ENCODE measurements at regions not wholly inside any gene's neighbourhood (a gene's known extent, or its start where the extent isn't known, plus 50 kb on each side); places are given as distances from the start of the nearest gene placed in this dataset.

GRCh38 chr1:238272145-238272544, 381.4 kb upstream of the ZP4 start:
- H3K27me3 ChIP-seq (ENCODE audit: control insufficient read depth in 2 of 2, insufficient read depth in 2 of 2, low read length in 2 of 2): no peaks in the 10 kb centered on the region
- ATAC-seq: no peak
- POLR2A ChIA-PET: no interaction called here
- no peaks in the 10 kb centered on the region for H3K36me3 ChIP-seq (ENCODE audit: control insufficient read depth, insufficient read depth, low read length)
- H3K27ac ChIP-seq (ENCODE audit: extremely low read depth, low read depth, low read length): no peak overlapping the region
- no peaks in the 10 kb centered on the region for H4K20me1 ChIP-seq (replicated peaks; ENCODE audit: control insufficient read depth, insufficient read depth, low read length)
- DNase-seq (ENCODE audit: extremely low read depth in 1 of 4, low spot score in 3 of 4): no peak
- no peak overlapping the region for H3K9ac ChIP-seq (ENCODE audit: insufficient read depth in 1 of 2, low read depth in 2 of 2, low read length in 2 of 2)
- H2AFZ ChIP-seq (ENCODE audit: low read depth, low read length): no peak overlapping the region
- TF ChIP-seq STAT5B (CRISPR knock-in tag; IDR thresholded peaks at IDR 0.05) (no peak), ZNF395 (CRISPR knock-in tag; IDR thresholded peaks at IDR 0.05) (no peak), FOXP4 (CRISPR knock-in tag; IDR thresholded peaks at IDR 0.05; ENCODE audit: borderline replicate concordance) (no peak), ZNF785 (CRISPR knock-in tag; IDR thresholded peaks at IDR 0.05) (no peak), CC2D1A (IDR thresholded peaks at IDR 0.05) (no peak), YBX1 (IDR thresholded peaks at IDR 0.05) (no peak)
- 2% methylated on average over 3 of the region's 3 CpGs for WGBS (ENCODE audit: insufficient coverage, low coverage, missing lambda C conversion rate)
- CTCF ChIA-PET (ENCODE audit: low intra/inter-chr PET ratio): no interaction called here
- intact Hi-C loops (cut with micrococcal nuclease): no loop called here
- no peaks in the 10 kb centered on the region for H3K4me1 ChIP-seq (replicated peaks in 1 of 2; ENCODE audit: control insufficient read depth in 2 of 2, insufficient read depth in 2 of 2, low read length in 2 of 2)
- no peaks in the 10 kb centered on the region for H3K79me2 ChIP-seq (ENCODE audit: control insufficient read depth, insufficient read depth, low read length)
- no TSS peak for BruUV-seq (replicated peaks)
- H3K9me3 ChIP-seq (replicated peaks; ENCODE audit: control insufficient read depth, insufficient read depth, low read depth, low read length): peaks cover 4% of the 10 kb centered on the region; the same call in 1 of the 2 replicates
- no peak overlapping the region for H3K4me3 ChIP-seq
- no peak overlapping the region for H3K4me2 ChIP-seq (ENCODE audit: insufficient read depth, low read length)
- H3K9me1 ChIP-seq (ENCODE audit: control insufficient read depth, insufficient read depth, low read length): no peaks in the 10 kb centered on the region
- in situ Hi-C loops (cut with MboI): no loop called here
- no peak for FAIRE-seq

Measured in K562 (cell line).